Activated CD4-positive, alpha-beta memory T cell treated with anti-CD3 and anti-CD28 coated beads for 36 hours (primary cell): ENCODE measurements at regions not wholly inside any gene's neighbourhood (a gene's known extent, or its start where the extent isn't known, plus 50 kb on each side); places are given as distances from the start of the nearest gene placed in this dataset.

ENCODE experiments used
- CTCF ChIA-PET: fragments of 350-600 bp; sonication (Branson Sonifier 250); formaldehyde crosslinking; loops from one replicate; lab custom pipeline; 2021; ENCODE audit warnings: antibody characterized with exemption, inconsistent platforms; lab: Charles Lee
- POLR2A ChIA-PET: fragments of 350-600 bp; sonication (Branson Sonifier 250); formaldehyde crosslinking; loops from one replicate; lab custom pipeline; 2021; ENCODE audit warnings: antibody characterized with exemption; lab: Charles Lee
- DNase-seq: peaks from one replicate; pipeline ENCODE4 v3.0.0-alpha.2; 2020
- H3K27ac Mint-ChIP-seq: one replicate; pipeline ENCODE4 v1.8.0; 2021; ENCODE audit warnings: mixed read lengths
- H3K27me3 Mint-ChIP-seq: one replicate; pipeline ENCODE4 v1.8.0; 2021; ENCODE audit warnings: mixed read lengths
- H3K36me3 Mint-ChIP-seq: one replicate; pipeline ENCODE4 v1.8.0; 2021; ENCODE audit warnings: mixed read lengths
- H3K4me1 Mint-ChIP-seq: one replicate; pipeline ENCODE4 v1.8.0; 2021; ENCODE audit warnings: low read depth, mixed read lengths
- H3K4me3 Mint-ChIP-seq: one replicate; pipeline ENCODE4 v1.8.0; 2021; ENCODE audit warnings: mild to moderate bottlenecking, mixed read lengths
- H3K9me3 Mint-ChIP-seq: one replicate; pipeline ENCODE4 v1.8.0; 2021; ENCODE audit warnings: mixed read lengths
- intact Hi-C: fragments of 100-400 bp; cut with micrococcal nuclease; formaldehyde crosslinking; loops from one replicate; pipeline ENCODE4 v1.15.1; 2023

GRCh38 chr10:63077800-63078199 lies 55.3 kb upstream of the NRBF2 start:
- Mint-ChIP-seq H3K27me3 (peaks cover 11% of the 10 kb centered on the region), H3K9me3 (no peaks in the 10 kb centered on the region), H3K36me3 (no peaks in the 10 kb centered on the region), H3K27ac (no peak overlapping the region), H3K4me3 (no peak overlapping the region), H3K4me1 (peaks cover 7% of the 10 kb centered on the region)
- ChIA-PET POLR2A (no interaction called here), CTCF (interaction anchor here (0.6 kb wide), 3 partner anchors 11 to 498 kb away, joined by 3 to 5 read pairs (median 3); no protein-coding TSS in a partner anchor)
- intact Hi-C loops: no loop called here
- DNase-seq: no peak

- Mint-ChIP-seq H3K27me3 (peaks cover 31% of the 10 kb centered on the region), H3K36me3 (no peaks in the 10 kb centered on the region), H3K9me3 (no peaks in the 10 kb centered on the region), H3K4me1 (peaks cover 10% of the 10 kb centered on the region), H3K4me3 (no peak overlapping the region), H3K27ac (no peak overlapping the region)
- no peak for DNase-seq
- ChIA-PET POLR2A (no interaction called here), CTCF (no interaction called here)
- intact Hi-C loops: no loop called here
Measured at GRCh38 chr10:63072951-63073350, 60.2 kb upstream of the NRBF2 start.

- H3K36me3 Mint-ChIP-seq: no peaks in the 10 kb centered on the region
- intact Hi-C loops: no loop called here
- no peak overlapping the region for H3K4me3 Mint-ChIP-seq
- ChIA-PET CTCF (interaction anchor here (0.6 to 1.1 kb wide), 2 partner anchors 13 to 88 kb away, joined by 4 read pairs; no protein-coding TSS in a partner anchor), POLR2A (interaction anchor here (0.7 kb wide), 1 partner anchor 93 kb away, joined by 4 read pairs; no protein-coding TSS in a partner anchor)
- H3K4me1 Mint-ChIP-seq: peaks cover 6% of the 10 kb centered on the region
- peaks cover 38% of the 10 kb centered on the region for H3K27me3 Mint-ChIP-seq
- H3K9me3 Mint-ChIP-seq: no peaks in the 10 kb centered on the region
- no peak overlapping the region for H3K27ac Mint-ChIP-seq
- no peak for DNase-seq
Measured at GRCh38 chr10:63071145-63071544, 62.0 kb upstream of the NRBF2 start.

GRCh38 chr10:63069318-63069717 lies 63.8 kb upstream of the NRBF2 start:
- no peak overlapping the region for H3K27ac Mint-ChIP-seq
- H3K9me3 Mint-ChIP-seq: no peaks in the 10 kb centered on the region
- intact Hi-C loops: loop anchor here (5.0 kb wide), 1 partner anchor 212 kb away; no protein-coding TSS in a partner anchor
- POLR2A ChIA-PET: no interaction called here
- no peak for DNase-seq
- H3K27me3 Mint-ChIP-seq: peaks cover 41% of the 10 kb centered on the region
- H3K36me3 Mint-ChIP-seq: no peaks in the 10 kb centered on the region
- CTCF ChIA-PET: no interaction called here
- no peak overlapping the region for H3K4me3 Mint-ChIP-seq
- H3K4me1 Mint-ChIP-seq: peaks cover 10% of the 10 kb centered on the region

GRCh38 chr10:63068246-63068645 lies 64.9 kb upstream of the NRBF2 start:
- no peak overlapping the region for H3K27ac Mint-ChIP-seq
- peaks cover 13% of the 10 kb centered on the region for H3K4me1 Mint-ChIP-seq
- H3K36me3 Mint-ChIP-seq: no peaks in the 10 kb centered on the region
- H3K27me3 Mint-ChIP-seq: peaks cover 51% of the 10 kb centered on the region
- peak overlapping the region; percentile 12 for H3K4me3 Mint-ChIP-seq
- POLR2A ChIA-PET: no interaction called here
- H3K9me3 Mint-ChIP-seq: no peaks in the 10 kb centered on the region
- CTCF ChIA-PET: no interaction called here
- DNase-seq: peak; percentile 31
- intact Hi-C loops: loop anchor here (1.0 to 5.0 kb wide), 2 partner anchors 73 to 211 kb away; no protein-coding TSS in a partner anchor

GRCh38 chr10:63066606-63067005 lies 66.5 kb upstream of the NRBF2 start:
- DNase-seq: no peak
- Mint-ChIP-seq H3K4me3 (no peak overlapping the region), H3K9me3 (no peaks in the 10 kb centered on the region), H3K4me1 (peaks cover 13% of the 10 kb centered on the region), H3K36me3 (no peaks in the 10 kb centered on the region), H3K27me3 (peaks cover 48% of the 10 kb centered on the region), H3K27ac (no peak overlapping the region)
- POLR2A ChIA-PET: no interaction called here
- intact Hi-C loops: loop anchor here (5.0 kb wide), 1 partner anchor 209 kb away; no protein-coding TSS in a partner anchor
- CTCF ChIA-PET: interaction anchor here (0.7 to 0.8 kb wide), 2 partner anchors 18 to 91 kb away, joined by 3 to 4 read pairs; no protein-coding TSS in a partner anchor

GRCh38 chr10:63064706-63065105 lies 68.4 kb upstream of the NRBF2 start:
- H3K27ac Mint-ChIP-seq: no peak overlapping the region
- H3K27me3 Mint-ChIP-seq: peaks cover 38% of the 10 kb centered on the region
- no peak for DNase-seq
- no peaks in the 10 kb centered on the region for H3K9me3 Mint-ChIP-seq
- intact Hi-C loops: loop anchor here (5.0 kb wide), 1 partner anchor 207 kb away; no protein-coding TSS in a partner anchor
- CTCF ChIA-PET: interaction anchor here (0.6 to 2.6 kb wide), 6 partner anchors 12 to 651 kb away, joined by 3 to 8 read pairs (median 3); no protein-coding TSS in a partner anchor
- no peak overlapping the region for H3K4me3 Mint-ChIP-seq
- POLR2A ChIA-PET: interaction anchor here (1.1 kb wide), 1 partner anchor 69 kb away, joined by 4 read pairs; no protein-coding TSS in a partner anchor
- no peaks in the 10 kb centered on the region for H3K36me3 Mint-ChIP-seq
- H3K4me1 Mint-ChIP-seq: peaks cover 13% of the 10 kb centered on the region

- Mint-ChIP-seq H3K4me1 (peaks cover 9% of the 10 kb centered on the region), H3K9me3 (no peaks in the 10 kb centered on the region), H3K4me3 (no peak overlapping the region), H3K27ac (no peak overlapping the region), H3K36me3 (no peaks in the 10 kb centered on the region), H3K27me3 (peaks cover 6% of the 10 kb centered on the region)
- ChIA-PET POLR2A (no interaction called here), CTCF (interaction anchor here (0.6 kb wide), 1 partner anchor 1771 kb away, joined by 7 read pairs; no protein-coding TSS in a partner anchor)
- intact Hi-C loops: no loop called here
- DNase-seq: no peak
Measured at GRCh38 chr10:63058236-63058635, 74.9 kb upstream of the NRBF2 start.

- CTCF ChIA-PET: interaction anchor here (0.6 kb wide), 2 partner anchors 109 to 242 kb away, joined by 3 to 4 read pairs; no protein-coding TSS in a partner anchor
- no peak overlapping the region for H3K4me3 Mint-ChIP-seq
- H3K9me3 Mint-ChIP-seq: no peaks in the 10 kb centered on the region
- H3K4me1 Mint-ChIP-seq: peaks cover 9% of the 10 kb centered on the region
- POLR2A ChIA-PET: no interaction called here
- intact Hi-C loops: no loop called here
- no peak for DNase-seq
- peaks cover 2% of the 10 kb centered on the region for H3K27me3 Mint-ChIP-seq
- no peak overlapping the region for H3K27ac Mint-ChIP-seq
- no peaks in the 10 kb centered on the region for H3K36me3 Mint-ChIP-seq
Measured at GRCh38 chr10:63057509-63057908, 75.6 kb upstream of the NRBF2 start.

- intact Hi-C loops: no loop called here
- Mint-ChIP-seq H3K27me3 (peaks cover 2% of the 10 kb centered on the region), H3K27ac (no peak overlapping the region), H3K9me3 (no peaks in the 10 kb centered on the region), H3K36me3 (no peaks in the 10 kb centered on the region), H3K4me1 (peaks cover 9% of the 10 kb centered on the region), H3K4me3 (no peak overlapping the region)
- DNase-seq: no peak
- POLR2A ChIA-PET: no interaction called here
- CTCF ChIA-PET: interaction anchor here (0.6 to 1.1 kb wide), 2 partner anchors 102 to 649 kb away, joined by 3 read pairs; no protein-coding TSS in a partner anchor
Measured at GRCh38 chr10:63055705-63056104, 77.4 kb upstream of the NRBF2 start.

- POLR2A ChIA-PET: no interaction called here
- no peak for DNase-seq
- Mint-ChIP-seq H3K4me3 (no peak overlapping the region), H3K9me3 (no peaks in the 10 kb centered on the region), H3K27me3 (peaks cover 7% of the 10 kb centered on the region), H3K4me1 (peaks cover 9% of the 10 kb centered on the region), H3K27ac (no peak overlapping the region), H3K36me3 (no peaks in the 10 kb centered on the region)
- intact Hi-C loops: no loop called here
- CTCF ChIA-PET: interaction anchor here (0.6 to 1.1 kb wide), 2 partner anchors 103 to 649 kb away, joined by 3 read pairs; no protein-coding TSS in a partner anchor
Measured at GRCh38 chr10:63054889-63055611, 78.1 kb upstream of the NRBF2 start.

- peaks cover 23% of the 10 kb centered on the region for H3K27me3 Mint-ChIP-seq
- CTCF ChIA-PET: interaction anchor here (2.5 kb wide), 1 partner anchor 12 kb away, joined by 8 read pairs; no protein-coding TSS in a partner anchor
- POLR2A ChIA-PET: no interaction called here
- H3K9me3 Mint-ChIP-seq: no peaks in the 10 kb centered on the region
- peaks cover 11% of the 10 kb centered on the region for H3K4me1 Mint-ChIP-seq
- H3K36me3 Mint-ChIP-seq: no peaks in the 10 kb centered on the region
- H3K4me3 Mint-ChIP-seq: no peak overlapping the region
- intact Hi-C loops: no loop called here
- DNase-seq: no peak
- H3K27ac Mint-ChIP-seq: no peak overlapping the region
Measured at GRCh38 chr10:63052083-63052482, 81.0 kb upstream of the NRBF2 start.
